Right atrium auricular region (tissue), 2 donors: ENCODE measurements at regions not wholly inside any gene's neighbourhood (a gene's known extent, or its start where the extent isn't known, plus 50 kb on each side); places are given as distances from the start of the nearest gene placed in this dataset.

Source experiments
- DNase-seq: peaks from one replicate; pipeline ENCODE4 v3.0.0-alpha.2; 2019; ENCODE audit warnings: low spot score
- H3K27ac ChIP-seq, 2 donors: fragments of 200-600 bp; sonication (generic); 1 replicate in 1 of 2; 2 replicates in 1 of 2; pipeline ENCODE4 v1.5.1; 2016 to 2019
- H3K27me3 ChIP-seq, 2 donors: fragments of 200-600 bp; sonication (generic); one replicate each; pipeline versions ENCODE4 v1.5.1 to v1.6.0; 2017 to 2019
- H3K36me3 ChIP-seq: fragments of 200-600 bp; sonication (generic); one replicate; pipeline ENCODE4 v1.5.1; 2016
- H3K4me1 ChIP-seq, 2 donors: fragments of 200-600 bp; sonication (generic); one replicate each; pipeline versions ENCODE4 v1.5.1 to v1.6.0; 2017 to 2019
- H3K4me3 ChIP-seq, 2 donors: fragments of 200-600 bp; sonication (generic); 1 replicate in 1 of 2; 2 replicates in 1 of 2; pipeline ENCODE4 v1.5.1; 2017 to 2019; ENCODE audit warnings: mild to moderate bottlenecking in 1 of 2, moderate library complexity in 1 of 2
- H3K9me3 ChIP-seq, 2 donors: fragments of 200-600 bp; sonication (generic); one replicate each; pipeline ENCODE4 v1.5.1; 2019
- CTCF ChIP-seq, 2 donors: fragments of 200-600 bp; sonication (generic); IDR thresholded peaks; one replicate each; pipeline ENCODE4 v1.5.1; 2019; ENCODE audit warnings: antibody characterized with exemption in 2 of 2

- TF ChIP-seq CTCF (IDR thresholded peaks at IDR 0.05), result no peak
- no peaks in the 10 kb centered on the region for H3K36me3 ChIP-seq
- no peak overlapping the region for H3K4me3 ChIP-seq
- no peak for DNase-seq
- peaks cover 0 to 9% of the 10 kb centered on the region in 2 donors for H3K4me1 ChIP-seq
- no peak overlapping the region for H3K27ac ChIP-seq
- H3K9me3 ChIP-seq, result no peaks in the 10 kb centered on the region
- no peaks in the 10 kb centered on the region for H3K27me3 ChIP-seq
Observed at GRCh38 chr10:3350205-3350604, 177.6 kb upstream of the PITRM1 start.

- Histone ChIP-seq H3K9me3 (no peaks in the 10 kb centered on the region), H3K4me3 (no peak overlapping the region), H3K4me1 (peaks cover 0 to 8% of the 10 kb centered on the region in 2 donors), H3K36me3 (no peaks in the 10 kb centered on the region), H3K27me3 (no peaks in the 10 kb centered on the region), H3K27ac (no peak overlapping the region)
- TF ChIP-seq CTCF (IDR thresholded peaks at IDR 0.05), result no peak
- DNase-seq, result no peak
Observed at GRCh38 chr10:3348564-3348963, 176.0 kb upstream of the PITRM1 start.

- no peak overlapping the region for H3K4me3 ChIP-seq
- H3K4me1 ChIP-seq, result no peaks in the 10 kb centered on the region
- TF ChIP-seq CTCF (IDR thresholded peaks at IDR 0.05), result no peak
Observed at GRCh38 chr10:3347413-3348182, 175.0 kb upstream of the PITRM1 start.

GRCh38 chr10:3346851-3347250, 174.3 kb upstream of the PITRM1 start:
- Histone ChIP-seq H3K9me3 (no peaks in the 10 kb centered on the region), H3K27ac (no peak overlapping the region), H3K4me1 (no peaks in the 10 kb centered on the region), H3K36me3 (no peaks in the 10 kb centered on the region), H3K27me3 (no peaks in the 10 kb centered on the region), H3K4me3 (no peak overlapping the region)
- no peak for DNase-seq
- no peak for TF ChIP-seq CTCF (IDR thresholded peaks at IDR 0.05)

More at GRCh38 chr10:3347413-3348182, 175.0 kb upstream of the PITRM1 start:
- H3K27ac ChIP-seq, result no peak overlapping the region
- no peak for DNase-seq
- H3K9me3 ChIP-seq, result no peaks in the 10 kb centered on the region
- H3K27me3 ChIP-seq, result no peaks in the 10 kb centered on the region
- H3K36me3 ChIP-seq, result no peaks in the 10 kb centered on the region

- Histone ChIP-seq H3K36me3 (no peaks in the 10 kb centered on the region), H3K27ac (no peak overlapping the region), H3K4me3 (no peak overlapping the region), H3K27me3 (no peaks in the 10 kb centered on the region), H3K4me1 (no peaks in the 10 kb centered on the region), H3K9me3 (no peaks in the 10 kb centered on the region)
- no peak for TF ChIP-seq CTCF (IDR thresholded peaks at IDR 0.05)
- no peak for DNase-seq
Observed at GRCh38 chr10:3342771-3343170, 170.2 kb upstream of the PITRM1 start.
